Heart left ventricle (tissue), 16 donors: ENCODE measurements at regions not wholly inside any gene's neighbourhood (a gene's known extent, or its start where the extent isn't known, plus 50 kb on each side); places are given as distances from the start of the nearest gene placed in this dataset.

Experiments used
- ATAC-seq, 4 donors: fragments of 200-7000 bp; cut with Tn5 transposase; one replicate each; pipeline ENCODE4 v1.9.1; 2020 to 2022; ENCODE audit warnings: moderate library complexity in 4 of 4, mild to moderate bottlenecking in 3 of 4, moderate number of reproducible peaks in 1 of 4
- DNase-seq, 5 donors: peaks; one replicate each; pipeline ENCODE4 v3.0.0-alpha.2; 2020
- H3K27ac ChIP-seq, 12 donors: fragments of 200-600 bp; sonication (generic) in 4 of 12; one replicate each; pipeline versions ENCODE4 v1.5.0 to v1.8.0; 2016 to 2022; ENCODE audit warnings: mild to moderate bottlenecking in 2 of 12
- H3K27me3 ChIP-seq, 9 donors: fragments of 200-600 bp; sonication (generic) in 2 of 9; one replicate each; pipeline versions ENCODE4 v1.5.1 to v1.8.0; 2016 to 2022; ENCODE audit warnings: mild to moderate bottlenecking in 3 of 9
- H3K36me3 ChIP-seq, 9 donors: fragments of 200-600 bp; sonication (generic) in 2 of 9; one replicate each; pipeline versions ENCODE4 v1.5.0 to v1.8.0; 2018 to 2022; ENCODE audit warnings: mild to moderate bottlenecking in 2 of 9
- H3K4me1 ChIP-seq, 12 donors: fragments of 200-600 bp; sonication (generic) in 4 of 12; one replicate each; pipeline versions ENCODE4 v1.5.0 to v1.8.0; 2016 to 2022; ENCODE audit warnings: mild to moderate bottlenecking in 3 of 12
- H3K4me3 ChIP-seq, 12 donors: fragments of 200-600 bp; sonication (generic) in 4 of 12; one replicate each; pipeline versions ENCODE4 v1.5.0 to v1.8.0; 2017 to 2022; ENCODE audit warnings: mild to moderate bottlenecking in 9 of 12, moderate library complexity in 4 of 12
- H3K9me3 ChIP-seq, 12 donors: fragments of 200-600 bp; sonication (generic) in 4 of 12; one replicate each; pipeline versions ENCODE4 v1.5.0 to v1.8.0; 2016 to 2022; ENCODE audit warnings: mild to moderate bottlenecking in 1 of 12
- POLR2A ChIP-seq, 2 donors: fragments of 450-650 bp; IDR thresholded peaks; one replicate each; pipeline ENCODE4 v1.6.1; 2017; ENCODE audit warnings: antibody characterized with exemption in 2 of 2, mild to moderate bottlenecking in 2 of 2, moderate library complexity in 2 of 2
- WGBS, 4 donors: extraction: QIAGEN DNeasy Blood & Tissue Kit in 2 of 4; methylation state at CpG; one replicate each; pipeline versions ENCODE4 v1.1.5 to v1.1.7; 2013 to 2018; 5-methylcytosine and 5-hydroxymethylcytosine counted together
- intact Hi-C, 10 donors: fragments of 100-400 bp; cut with DNase I; formaldehyde crosslinking; loops; one replicate each; pipeline versions ENCODE4 v1.11.1 to v1.14.2; 2022
- TF ChIP-seq, protein P1 (sequence below), 12 donors: fragments of 200-600 bp; sonication (generic) in 4 of 12; IDR thresholded peaks; one replicate each; pipeline versions ENCODE4 v1.5.0 to v1.8.0; 2018 to 2022; ENCODE audit warnings: antibody characterized with exemption in 12 of 12, mild to moderate bottlenecking in 5 of 12
- donor health status: ischemic (EF 13 %, LVEDD 7.1; RV severe dilation, severe dysfunction).
- donor health status: healthy with polysubstance abuse.
- donor health status: DM: no; HTN: yes; CAD: no.
- donor health status: DM: no; HTN: no; CAD: no.
- donor health status: ischemic (EF 25% LVEDD 6.9; RV normal size, moderate dysfunction).
- donor health status: ischemic (EF 25% LVEDD 5.7; RV mildly dilated, moderate dysfunction).
- donor health status: healthy.
- donor health status: DM: yes; HTN: yes; CAD: no.
- donor health status: ischemic (EF 35%, LVEDD 5.7; RV mildly dilated, moderate dysfunction).
- donor health status: nonischemic (EF 11% LVEDD 7.7; RV severe dilation, severe dysfunction).
- donor health status: DM: yes; HTN: yes; CAD: no.
- donor health status: PGD.
- donor health status: ischemic (EF 29% LVEDD 5.4; RV normal size, mild dysfunction).
- donor health status: nonischemic (EF 23%, LVEDD 6.1; RV moderate dilation, normal function).

DNA sequence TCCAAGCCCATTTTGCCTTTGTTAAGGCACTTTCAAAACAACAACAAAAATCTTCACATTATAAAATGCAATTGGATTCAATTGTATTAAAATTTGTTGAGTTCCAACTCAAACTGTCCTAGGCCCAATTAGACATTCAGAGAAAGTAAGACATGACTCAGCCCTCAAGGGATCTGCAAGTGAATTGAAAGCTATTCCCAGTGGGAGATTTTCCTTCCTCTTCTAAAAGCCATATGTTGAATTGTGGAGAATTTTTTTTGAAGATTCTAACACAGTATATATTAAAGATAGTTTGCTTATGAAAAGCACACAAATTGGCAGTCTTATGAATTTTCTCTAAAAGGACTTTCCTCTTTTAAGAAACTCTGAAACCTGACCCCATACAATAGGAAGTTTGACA, 268.0 kb upstream of the PARD3B start:
- no peak for DNase-seq
- no peaks in the 10 kb centered on the region for H3K36me3 ChIP-seq
- no peaks in the 10 kb centered on the region for H3K9me3 ChIP-seq
- peaks cover 0 to 3% (median 0%) of the 10 kb centered on the region in 9 donors for H3K27me3 ChIP-seq
- no peak for ATAC-seq
- no peak overlapping the region for H3K27ac ChIP-seq
- H3K4me1 ChIP-seq = peaks cover 0 to 12% (median 2%) of the 10 kb centered on the region in 12 donors
- no peak for TF ChIP-seq POLR2A (IDR thresholded peaks at IDR 0.05)
- TF ChIP-seq, protein P1, sequence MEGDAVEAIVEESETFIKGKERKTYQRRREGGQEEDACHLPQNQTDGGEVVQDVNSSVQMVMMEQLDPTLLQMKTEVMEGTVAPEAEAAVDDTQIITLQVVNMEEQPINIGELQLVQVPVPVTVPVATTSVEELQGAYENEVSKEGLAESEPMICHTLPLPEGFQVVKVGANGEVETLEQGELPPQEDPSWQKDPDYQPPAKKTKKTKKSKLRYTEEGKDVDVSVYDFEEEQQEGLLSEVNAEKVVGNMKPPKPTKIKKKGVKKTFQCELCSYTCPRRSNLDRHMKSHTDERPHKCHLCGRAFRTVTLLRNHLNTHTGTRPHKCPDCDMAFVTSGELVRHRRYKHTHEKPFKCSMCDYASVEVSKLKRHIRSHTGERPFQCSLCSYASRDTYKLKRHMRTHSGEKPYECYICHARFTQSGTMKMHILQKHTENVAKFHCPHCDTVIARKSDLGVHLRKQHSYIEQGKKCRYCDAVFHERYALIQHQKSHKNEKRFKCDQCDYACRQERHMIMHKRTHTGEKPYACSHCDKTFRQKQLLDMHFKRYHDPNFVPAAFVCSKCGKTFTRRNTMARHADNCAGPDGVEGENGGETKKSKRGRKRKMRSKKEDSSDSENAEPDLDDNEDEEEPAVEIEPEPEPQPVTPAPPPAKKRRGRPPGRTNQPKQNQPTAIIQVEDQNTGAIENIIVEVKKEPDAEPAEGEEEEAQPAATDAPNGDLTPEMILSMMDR (IDR thresholded peaks at IDR 0.05) = no peak
- intact Hi-C loops = no loop called here
- no peak overlapping the region for H3K4me3 ChIP-seq

DNA sequence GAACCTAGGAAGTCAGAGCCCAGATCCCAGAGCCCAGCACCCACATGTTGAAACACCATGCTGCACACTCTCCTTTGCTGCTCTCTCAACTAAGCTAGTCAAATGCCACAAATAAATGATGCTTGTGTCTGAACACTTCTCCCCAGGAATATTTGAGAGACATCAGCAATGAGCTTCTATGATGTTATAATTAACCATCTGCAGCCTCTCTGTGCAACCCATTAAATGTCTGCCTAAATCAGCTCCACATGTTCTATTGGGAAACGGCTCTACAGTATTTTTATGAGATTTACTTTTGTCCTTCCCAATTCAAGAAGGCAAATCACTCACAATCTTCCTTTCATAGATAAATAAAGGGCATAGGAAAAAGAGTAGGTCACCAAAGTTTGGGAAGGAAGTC, 266.8 kb upstream of the PARD3B start:
- peaks cover 0 to 12% (median 0%) of the 10 kb centered on the region in 12 donors for H3K4me1 ChIP-seq
- no peaks in the 10 kb centered on the region for H3K9me3 ChIP-seq
- 84 to 93% (median 91%) methylated on average over 1 of the region's 1 CpG for WGBS, 4 donors
- peaks cover 0 to 3% (median 0%) of the 10 kb centered on the region in 9 donors for H3K27me3 ChIP-seq
- intact Hi-C loops = no loop called here
- DNase-seq = no peak
- H3K36me3 ChIP-seq = no peaks in the 10 kb centered on the region
- TF ChIP-seq, protein P1 (IDR thresholded peaks at IDR 0.05) = no peak
- no peak for TF ChIP-seq POLR2A (IDR thresholded peaks at IDR 0.05)
- no peak overlapping the region for H3K27ac ChIP-seq
- no peak overlapping the region for H3K4me3 ChIP-seq
- no peak for ATAC-seq

DNA sequence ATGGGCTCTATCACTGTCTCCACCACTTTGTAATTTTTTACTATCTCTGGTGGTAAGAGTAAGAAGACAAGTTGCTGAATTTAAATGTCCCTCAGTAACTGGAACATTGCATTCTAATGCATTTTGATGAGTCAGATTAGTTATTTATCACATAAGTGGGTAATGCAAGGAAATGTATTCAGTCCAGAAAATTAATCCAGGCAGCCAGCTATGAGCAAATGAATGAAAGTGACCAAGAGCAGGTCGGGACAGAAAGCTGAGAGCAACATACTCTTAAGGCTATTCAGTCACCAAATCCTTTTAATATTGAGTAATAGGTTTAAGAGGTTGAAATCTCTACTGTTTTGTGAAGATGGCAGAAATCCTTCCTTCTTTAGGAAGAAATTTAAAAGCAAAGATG, 265.5 kb upstream of the PARD3B start:
- TF ChIP-seq, protein P1 (IDR thresholded peaks at IDR 0.05) = no peak
- TF ChIP-seq POLR2A (IDR thresholded peaks at IDR 0.05) = no peak
- no peaks in the 10 kb centered on the region for H3K36me3 ChIP-seq
- intact Hi-C loops = no loop called here
- 48 to 63% (median 57%) methylated on average over 1 of the region's 1 CpG for WGBS, 4 donors
- H3K9me3 ChIP-seq = no peaks in the 10 kb centered on the region
- peak overlapping the region in 1 of 12 donors; percentile 36 for H3K27ac ChIP-seq
- peaks cover 0 to 3% (median 0%) of the 10 kb centered on the region in 9 donors for H3K27me3 ChIP-seq
- no peak overlapping the region for H3K4me3 ChIP-seq
- ATAC-seq (no peak), DNase-seq (no peak)
- peaks cover 0 to 6% (median 0%) of the 10 kb centered on the region in 12 donors for H3K4me1 ChIP-seq

DNA sequence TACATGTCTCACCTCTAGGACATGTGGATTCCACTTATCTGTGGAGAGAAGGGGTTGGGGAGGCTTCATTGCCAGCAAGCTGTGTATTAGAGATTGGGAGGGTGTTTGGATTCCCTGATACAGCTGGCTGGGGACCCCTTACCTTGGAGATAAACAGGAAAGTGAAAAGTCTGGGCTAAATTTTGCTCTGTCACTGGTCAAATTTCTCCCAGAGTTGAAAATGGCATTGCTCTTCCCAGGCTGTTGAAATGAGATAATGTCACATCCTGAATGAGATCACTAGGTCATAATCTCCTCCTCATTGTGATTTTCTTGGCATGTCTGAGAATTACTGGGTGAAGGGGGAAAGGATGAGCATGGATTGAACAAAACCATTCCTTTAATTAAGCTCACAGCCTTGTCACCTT, 265.0 kb upstream of the PARD3B start:
- intact Hi-C loops = no loop called here
- peak in 1 of 4 donors; percentile 81 for ATAC-seq
- Histone ChIP-seq H3K36me3 (no peaks in the 10 kb centered on the region), H3K4me1 (peaks cover 0 to 6% (median 0%) of the 10 kb centered on the region in 12 donors), H3K4me3 (no peak overlapping the region), H3K27ac (peak overlapping the region in 2 of 12 donors; percentile 26 to 36), H3K9me3 (no peaks in the 10 kb centered on the region), H3K27me3 (peaks cover 0 to 3% (median 0%) of the 10 kb centered on the region in 9 donors)
- no peak for DNase-seq
- TF ChIP-seq POLR2A (IDR thresholded peaks at IDR 0.05) = no peak
- TF ChIP-seq, protein P1 (IDR thresholded peaks at IDR 0.05) = no peak
